ENCODE measurements at regions not wholly inside any gene's neighbourhood (a gene's known extent, or its start where the extent isn't known, plus 50 kb on each side); places are given as distances from the start of the nearest gene placed in this dataset.

- DNase-seq (ENCODE audit: low spot score) (no peak), ATAC-seq (no peak), FAIRE-seq (no peak)
- Histone ChIP-seq H3K36me3 (replicated peaks in 1 of 2; ENCODE audit: control insufficient read depth in 1 of 2, insufficient read depth in 2 of 2, low read length in 2 of 2) (no peaks in the 10 kb centered on the region), H3K4me3 (replicated peaks in 1 of 3; ENCODE audit: insufficient read depth in 1 of 3, low read depth in 2 of 3, low read length in 3 of 3) (no peak overlapping the region), H4K20me1 (ENCODE audit: insufficient read depth, low read length) (no peaks in the 10 kb centered on the region), H3K79me2 (ENCODE audit: insufficient read depth, low read length) (no peaks in the 10 kb centered on the region), H2AFZ (ENCODE audit: low read length) (no peak overlapping the region), H3K27ac (ENCODE audit: extremely low read length, insufficient read depth, low read length) (no peak overlapping the region), H3K27me3 (ENCODE audit: control insufficient read depth in 1 of 2, insufficient read depth in 2 of 2, low read length in 2 of 2) (no peaks in the 10 kb centered on the region), H3K9ac (ENCODE audit: insufficient read depth, low read depth, low read length) (no peak overlapping the region), H3K9me3 (ENCODE audit: low read length) (peaks cover 76% of the 10 kb centered on the region), H3K4me1 (ENCODE audit: insufficient read depth, low read length) (no peaks in the 10 kb centered on the region), H3K4me2 (ENCODE audit: low read depth, low read length) (no peak overlapping the region)
- TF ChIP-seq ZKSCAN5 (CRISPR knock-in tag; IDR thresholded peaks at IDR 0.05) (no peak), KDM3A (CRISPR knock-in tag; IDR thresholded peaks at IDR 0.05; ENCODE audit: low read depth) (no peak), ZNF557 (CRISPR knock-in tag; IDR thresholded peaks at IDR 0.05) (no peak), MNT (IDR thresholded peaks at IDR 0.05) (no peak), ARID3A (IDR thresholded peaks at IDR 0.05; ENCODE audit: low read depth, low read length) (no peak), ZNF839 (CRISPR knock-in tag; IDR thresholded peaks at IDR 0.05; ENCODE audit: borderline replicate concordance) (no peak), ZFYVE20 (CRISPR knock-in tag; IDR thresholded peaks at IDR 0.05; ENCODE audit: borderline replicate concordance, low read depth) (no peak), LCORL (IDR thresholded peaks at IDR 0.05) (no peak), LCORL (CRISPR knock-in tag; IDR thresholded peaks at IDR 0.05) (no peak), PRDM4 (CRISPR knock-in tag; IDR thresholded peaks at IDR 0.05; ENCODE audit: borderline replicate concordance) (no peak), TFDP1 (CRISPR knock-in tag; IDR thresholded peaks at IDR 0.05; ENCODE audit: borderline replicate concordance) (no peak), ZNF510 (CRISPR knock-in tag; IDR thresholded peaks at IDR 0.05; ENCODE audit: low read depth) (no peak)
- POLR2A ChIA-PET, result no interaction called here
- in situ Hi-C loops (cut with HindIII; ENCODE audit: extremely low pct_ligation_motif_present, low pct_unique_long_range_greater_than_20kb), result no loop called here
- no TSS peak for BruUV-seq (replicated peaks)
- CTCF ChIA-PET (ENCODE audit: low intra/inter-chr PET ratio, low total read pairs), result no interaction called here
- 18% methylated on average over 5 of the region's 5 CpGs for WGBS (ENCODE audit: low lambda C conversion rate)
- intact Hi-C loops (cut with micrococcal nuclease; ENCODE audit: unreplicated experiment), result no loop called here
These were observed 383.4 kb upstream of the ARRDC4 start for GRCh38 chr15:97576929-97577645.

Data from HepG2 (cell line).